MM.1S (cell line): ENCODE measurements at regions not wholly inside any gene's neighbourhood (a gene's known extent, or its start where the extent isn't known, plus 50 kb on each side); places are given as distances from the start of the nearest gene placed in this dataset.

ENCODE experiments used
- DNase-seq: peaks from one replicate; pipeline ENCODE4 v3.0.0-alpha.2; 2015
- H2AFZ ChIP-seq: fragments of 300-600 bp; sonication (generic); 2 replicates; pipeline ENCODE4 v1.6.0; 2016; ENCODE audit warnings: antibody characterized with exemption, low read length
- H3F3A ChIP-seq: fragments of 300-600 bp; sonication (generic); 2 replicates; pipeline ENCODE4 v1.6.1; 2016; ENCODE audit warnings: mild to moderate bottlenecking, antibody characterized with exemption, low read length, moderate library complexity, mixed read lengths; ENCODE audit not compliant: insufficient read depth
- H3K27ac ChIP-seq: fragments of 300-600 bp; sonication (generic); 2 replicates; pipeline ENCODE4 v1.5.1; 2016; ENCODE audit warnings: mild to moderate bottlenecking, low read length
- H3K27me3 ChIP-seq: fragments of 300-600 bp; sonication (generic); replicated peaks from 2 replicates; pipeline ENCODE4 v1.6.0; 2016; ENCODE audit warnings: low read length; ENCODE audit not compliant: insufficient read depth
- H3K36me3 ChIP-seq: fragments of 300-600 bp; sonication (generic); replicated peaks from 2 replicates; pipeline ENCODE4 v1.6.1; 2016; ENCODE audit warnings: mild to moderate bottlenecking, low read length, mixed read lengths; ENCODE audit not compliant: insufficient read depth
- H3K4me1 ChIP-seq: fragments of 300-600 bp; sonication (generic); 2 replicates; pipeline ENCODE4 v1.6.1; 2016; ENCODE audit warnings: low read length, mixed read lengths
- H3K4me2 ChIP-seq: fragments of 300-600 bp; sonication (generic); 2 replicates; pipeline ENCODE4 v1.6.0; 2016; ENCODE audit warnings: low read depth, low read length
- H3K4me3 ChIP-seq: fragments of 300-600 bp; sonication (generic); 2 replicates; pipeline ENCODE4 v1.5.1; 2016; ENCODE audit warnings: low read length, mixed read lengths
- H3K79me2 ChIP-seq: fragments of 300-600 bp; sonication (generic); 2 replicates; pipeline ENCODE4 v1.6.1; 2016; ENCODE audit warnings: mixed run types, low read length, mixed read lengths
- H3K9ac ChIP-seq: fragments of 300-600 bp; sonication (generic); 2 replicates; pipeline ENCODE4 v1.6.1; 2016; ENCODE audit warnings: low read length, mixed read lengths
- H3K9me2 ChIP-seq: fragments of 300-600 bp; sonication (generic); replicated peaks from 2 replicates; pipeline ENCODE4 v1.6.1; 2016; ENCODE audit warnings: mild to moderate bottlenecking, low read length, mixed read lengths; ENCODE audit not compliant: insufficient read depth
- H3K9me3 ChIP-seq: fragments of 300-600 bp; sonication (generic); replicated peaks from 2 replicates; pipeline ENCODE4 v1.6.1; 2016; ENCODE audit warnings: mild to moderate bottlenecking, low read length, mixed read lengths; ENCODE audit not compliant: insufficient read depth
- H4K20me1 ChIP-seq: fragments of 300-600 bp; sonication (generic); 2 replicates; pipeline ENCODE4 v1.6.1; 2016; ENCODE audit warnings: mild to moderate bottlenecking, low read length, moderate library complexity, mixed read lengths; ENCODE audit not compliant: insufficient read depth
- EZH2 ChIP-seq: fragments of 300-600 bp; sonication (generic); optimal IDR thresholded peaks from 2 replicates; pipeline ENCODE3; 2017; ENCODE audit warnings: low read depth, mild to moderate bottlenecking, antibody characterized with exemption, low read length, mixed read lengths
- EZH2phosphoT487 ChIP-seq: fragments of 300-600 bp; sonication (generic); IDR thresholded peaks from 2 replicates; pipeline ENCODE4 v1.6.1; 2018; ENCODE audit warnings: antibody characterized with exemption, low read length
- TF ChIP-seq, protein P1 (sequence below): fragments of 300-600 bp; sonication (generic); IDR thresholded peaks from 2 replicates; pipeline ENCODE4 v1.5.1; 2016; ENCODE audit warnings: antibody characterized with exemption, low read length, mixed read lengths

DNA sequence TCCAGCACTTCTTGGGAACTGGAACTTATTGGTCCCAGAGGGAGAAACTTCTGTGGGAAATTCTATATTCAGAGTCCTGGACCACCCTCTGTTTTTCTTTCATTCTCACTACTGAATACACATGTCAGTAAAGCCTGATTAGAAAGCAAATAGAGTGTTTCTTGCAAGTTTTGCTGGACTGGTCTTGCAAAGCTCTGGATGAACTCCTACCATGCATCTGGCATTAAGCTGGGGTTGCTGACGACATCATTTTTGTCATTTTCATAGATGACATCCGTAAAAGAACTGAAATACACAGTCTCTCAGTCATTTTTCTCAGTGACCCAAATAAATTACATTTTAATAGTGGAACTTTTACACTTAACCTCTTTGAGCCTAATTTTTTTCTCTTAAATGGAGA is 283.2 kb downstream of the DMAC1 start:
- Histone ChIP-seq H3F3A (no peaks in the 10 kb centered on the region), H3K79me2 (no peaks in the 10 kb centered on the region), H3K9ac (no peak overlapping the region), H3K9me2 (no peaks in the 10 kb centered on the region), H3K36me3 (no peaks in the 10 kb centered on the region), H3K4me2 (no peak overlapping the region), H3K27ac (no peak overlapping the region), H3K27me3 (no peaks in the 10 kb centered on the region), H3K4me3 (no peak overlapping the region), H2AFZ (no peak overlapping the region), H4K20me1 (no peaks in the 10 kb centered on the region), H3K9me3 (no peaks in the 10 kb centered on the region), H3K4me1 (no peaks in the 10 kb centered on the region)
- TF ChIP-seq EZH2phosphoT487 (no peak), EZH2 (no peak)
- TF ChIP-seq, protein P1, sequence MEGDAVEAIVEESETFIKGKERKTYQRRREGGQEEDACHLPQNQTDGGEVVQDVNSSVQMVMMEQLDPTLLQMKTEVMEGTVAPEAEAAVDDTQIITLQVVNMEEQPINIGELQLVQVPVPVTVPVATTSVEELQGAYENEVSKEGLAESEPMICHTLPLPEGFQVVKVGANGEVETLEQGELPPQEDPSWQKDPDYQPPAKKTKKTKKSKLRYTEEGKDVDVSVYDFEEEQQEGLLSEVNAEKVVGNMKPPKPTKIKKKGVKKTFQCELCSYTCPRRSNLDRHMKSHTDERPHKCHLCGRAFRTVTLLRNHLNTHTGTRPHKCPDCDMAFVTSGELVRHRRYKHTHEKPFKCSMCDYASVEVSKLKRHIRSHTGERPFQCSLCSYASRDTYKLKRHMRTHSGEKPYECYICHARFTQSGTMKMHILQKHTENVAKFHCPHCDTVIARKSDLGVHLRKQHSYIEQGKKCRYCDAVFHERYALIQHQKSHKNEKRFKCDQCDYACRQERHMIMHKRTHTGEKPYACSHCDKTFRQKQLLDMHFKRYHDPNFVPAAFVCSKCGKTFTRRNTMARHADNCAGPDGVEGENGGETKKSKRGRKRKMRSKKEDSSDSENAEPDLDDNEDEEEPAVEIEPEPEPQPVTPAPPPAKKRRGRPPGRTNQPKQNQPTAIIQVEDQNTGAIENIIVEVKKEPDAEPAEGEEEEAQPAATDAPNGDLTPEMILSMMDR = no peak
- DNase-seq = no peak

DNA sequence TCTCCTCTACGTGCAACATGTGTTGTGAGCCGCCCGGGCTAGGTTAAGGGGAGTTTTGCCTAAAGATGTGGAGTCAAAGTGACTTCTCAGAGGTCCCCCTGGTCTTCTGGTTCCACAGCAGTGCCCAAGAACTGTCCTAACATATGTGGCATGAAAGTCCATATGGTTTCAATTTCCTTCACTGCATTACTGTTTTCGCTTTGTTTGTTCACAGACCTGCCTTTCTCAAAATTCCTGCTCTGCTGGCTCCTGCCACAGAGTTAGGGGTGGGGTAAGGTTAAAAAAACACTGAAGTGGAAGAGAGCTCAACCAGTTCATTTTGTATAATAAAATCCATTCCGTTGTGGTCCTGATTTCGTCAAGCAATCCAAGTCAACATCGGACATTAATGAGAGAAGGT is 289.4 kb downstream of the DMAC1 start:
- no peak for DNase-seq
- Histone ChIP-seq H3K9ac (no peak overlapping the region), H3K4me3 (no peak overlapping the region), H3F3A (no peaks in the 10 kb centered on the region), H3K79me2 (no peaks in the 10 kb centered on the region), H3K27me3 (no peaks in the 10 kb centered on the region), H3K27ac (no peak overlapping the region), H3K4me2 (no peak overlapping the region), H2AFZ (no peak overlapping the region), H3K9me2 (no peaks in the 10 kb centered on the region), H4K20me1 (no peaks in the 10 kb centered on the region), H3K36me3 (no peaks in the 10 kb centered on the region), H3K9me3 (no peaks in the 10 kb centered on the region), H3K4me1 (no peaks in the 10 kb centered on the region)
- TF ChIP-seq EZH2 = no peak
- TF ChIP-seq EZH2phosphoT487 = no peak
- TF ChIP-seq, protein P1 = no peak

DNA sequence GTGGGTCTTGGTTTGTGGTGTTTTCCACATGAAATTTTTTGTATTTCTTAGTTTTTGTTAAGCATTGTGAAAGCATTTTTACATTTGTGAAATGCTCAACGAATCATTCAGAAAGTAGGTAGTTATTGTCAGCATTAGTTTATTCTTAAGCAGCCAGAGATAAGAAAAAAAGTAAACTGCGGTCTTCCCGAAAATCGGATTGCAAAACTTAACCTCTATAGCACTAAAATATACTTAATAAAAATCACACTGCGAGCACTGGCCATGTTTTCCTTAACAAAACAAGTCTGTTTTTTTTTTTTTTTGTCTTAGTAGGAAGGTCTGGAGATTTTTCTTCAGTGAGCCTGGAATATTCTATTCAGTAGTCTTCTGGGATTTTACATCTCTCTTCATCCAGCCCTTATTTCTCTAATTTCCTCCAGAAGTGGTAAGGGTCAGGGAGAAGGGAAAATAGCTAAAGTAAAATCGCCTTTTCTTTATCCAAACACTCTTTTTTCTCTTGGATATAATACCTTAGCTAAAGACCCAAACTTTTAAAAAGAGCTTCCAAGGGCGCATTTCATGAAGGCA is 289.9 kb downstream of the DMAC1 start:
- no peaks in the 10 kb centered on the region for H3K9me3 ChIP-seq
- DNase-seq = no peak
- H3K9ac ChIP-seq = no peak overlapping the region
- H3K4me1 ChIP-seq = no peaks in the 10 kb centered on the region
- no peak overlapping the region for H3K4me3 ChIP-seq
- H4K20me1 ChIP-seq = no peaks in the 10 kb centered on the region
- H3K9me2 ChIP-seq = no peaks in the 10 kb centered on the region
- TF ChIP-seq, protein P1 = no peak
- TF ChIP-seq EZH2phosphoT487 (no peak), EZH2 (no peak)
- no peak overlapping the region for H2AFZ ChIP-seq
- no peak overlapping the region for H3K4me2 ChIP-seq
- H3K27ac ChIP-seq = no peak overlapping the region
- H3K36me3 ChIP-seq = no peaks in the 10 kb centered on the region
- no peaks in the 10 kb centered on the region for H3K27me3 ChIP-seq
- H3F3A ChIP-seq = no peaks in the 10 kb centered on the region
- no peaks in the 10 kb centered on the region for H3K79me2 ChIP-seq
